ENCODE measurements at regions not wholly inside any gene's neighbourhood (a gene's known extent, or its start where the extent isn't known, plus 50 kb on each side); places are given as distances from the start of the nearest gene placed in this dataset.

- TF ChIP-seq ZNF654 (tag by site-specific recombination; IDR thresholded peaks at IDR 0.05; ENCODE audit: low read depth) (no peak), ZNF596 (tag by site-specific recombination; IDR thresholded peaks at IDR 0.05) (no peak)
These were observed 572.6 kb upstream of the MDGA2 start (continued) for GRCh38 chr14:48247977-48248376.

GRCh38 chr14:48243900-48244299, 568.5 kb upstream of the MDGA2 start:
- CTCF ChIA-PET: no interaction called here
- Histone ChIP-seq H3K27ac (ENCODE audit: extremely low read depth, low read depth, low read length) (no peak overlapping the region), H3K4me3 (ENCODE audit: low read depth, low read length) (no peak overlapping the region), H3K36me3 (ENCODE audit: control insufficient read depth in 2 of 2, insufficient read depth in 1 of 2, low read length in 2 of 2) (no peaks in the 10 kb centered on the region), H3K9me3 (ENCODE audit: control insufficient read depth, insufficient read depth, low read depth, low read length) (no peaks in the 10 kb centered on the region), H3K4me1 (ENCODE audit: control insufficient read depth, insufficient read depth, low read length) (no peaks in the 10 kb centered on the region)
- TF ChIP-seq ZNF768 (tag by site-specific recombination; IDR thresholded peaks at IDR 0.05) (no peak), ZEB2 (tag by site-specific recombination; IDR thresholded peaks at IDR 0.05) (no peak), ZNF837 (tag by site-specific recombination; IDR thresholded peaks at IDR 0.05) (no peak), ZNF449 (tag by site-specific recombination; IDR thresholded peaks at IDR 0.05) (no peak), ZNF521 (tag by site-specific recombination; IDR thresholded peaks at IDR 0.05) (no peak), ZNF169 (tag by site-specific recombination; IDR thresholded peaks at IDR 0.05) (no peak), ZNF558 (tag by site-specific recombination; IDR thresholded peaks at IDR 0.05) (no peak), ZNF10 (tag by site-specific recombination; IDR thresholded peaks at IDR 0.05) (no peak), ZBTB1 (tag by site-specific recombination; IDR thresholded peaks at IDR 0.05) (no peak), KLF7 (tag by site-specific recombination; IDR thresholded peaks at IDR 0.05; ENCODE audit: borderline replicate concordance) (no peak), OVOL3 (tag by site-specific recombination; IDR thresholded peaks at IDR 0.05) (no peak), ZNF843 (tag by site-specific recombination; IDR thresholded peaks at IDR 0.05) (no peak), SP2 (tag by site-specific recombination; IDR thresholded peaks at IDR 0.05) (no peak), ZNF148 (tag by site-specific recombination; IDR thresholded peaks at IDR 0.05; ENCODE audit: borderline replicate concordance) (no peak), ZNF341 (tag by site-specific recombination; IDR thresholded peaks at IDR 0.05; ENCODE audit: low read depth) (no peak), ZNF529 (tag by site-specific recombination; IDR thresholded peaks at IDR 0.05; ENCODE audit: insufficient replicate concordance) (no peak), ZSCAN5A (tag by site-specific recombination; IDR thresholded peaks at IDR 0.05) (no peak), ZNF426 (tag by site-specific recombination; IDR thresholded peaks at IDR 0.05) (no peak), TCF7L2 (IDR thresholded peaks at IDR 0.05; ENCODE audit: borderline replicate concordance, low read depth, low read length) (no peak)
- POLR2A ChIA-PET: no interaction called here

- Histone ChIP-seq H3K4me3 (ENCODE audit: low read depth, low read length) (no peak overlapping the region), H3K36me3 (ENCODE audit: control insufficient read depth in 2 of 2, insufficient read depth in 1 of 2, low read length in 2 of 2) (no peaks in the 10 kb centered on the region), H3K9me3 (ENCODE audit: control insufficient read depth, insufficient read depth, low read depth, low read length) (no peaks in the 10 kb centered on the region), H3K27ac (ENCODE audit: extremely low read depth, low read depth, low read length) (no peak overlapping the region), H3K4me1 (ENCODE audit: control insufficient read depth, insufficient read depth, low read length) (no peaks in the 10 kb centered on the region)
- ChIA-PET CTCF (no interaction called here), POLR2A (no interaction called here)
- TF ChIP-seq ZBTB49 (tag by site-specific recombination; IDR thresholded peaks at IDR 0.05; ENCODE audit: low read depth) (no peak), OSR2 (tag by site-specific recombination; IDR thresholded peaks at IDR 0.05) (no peak), ZNF677 (tag by site-specific recombination; IDR thresholded peaks at IDR 0.05) (no peak), ZNF621 (tag by site-specific recombination; IDR thresholded peaks at IDR 0.05) (no peak), ZFHX2 (tag by site-specific recombination; conservative IDR thresholded peaks at IDR 0.05) (no peak), ZNF843 (tag by site-specific recombination; IDR thresholded peaks at IDR 0.05) (no peak), ZNF26 (tag by site-specific recombination; IDR thresholded peaks at IDR 0.05) (no peak)
These were observed 553.7 kb upstream of the MDGA2 start for GRCh38 chr14:48229091-48229490.
